ENCODE measurements at regions not wholly inside any gene's neighbourhood (a gene's known extent, or its start where the extent isn't known, plus 50 kb on each side); places are given as distances from the start of the nearest gene placed in this dataset.

DNA sequence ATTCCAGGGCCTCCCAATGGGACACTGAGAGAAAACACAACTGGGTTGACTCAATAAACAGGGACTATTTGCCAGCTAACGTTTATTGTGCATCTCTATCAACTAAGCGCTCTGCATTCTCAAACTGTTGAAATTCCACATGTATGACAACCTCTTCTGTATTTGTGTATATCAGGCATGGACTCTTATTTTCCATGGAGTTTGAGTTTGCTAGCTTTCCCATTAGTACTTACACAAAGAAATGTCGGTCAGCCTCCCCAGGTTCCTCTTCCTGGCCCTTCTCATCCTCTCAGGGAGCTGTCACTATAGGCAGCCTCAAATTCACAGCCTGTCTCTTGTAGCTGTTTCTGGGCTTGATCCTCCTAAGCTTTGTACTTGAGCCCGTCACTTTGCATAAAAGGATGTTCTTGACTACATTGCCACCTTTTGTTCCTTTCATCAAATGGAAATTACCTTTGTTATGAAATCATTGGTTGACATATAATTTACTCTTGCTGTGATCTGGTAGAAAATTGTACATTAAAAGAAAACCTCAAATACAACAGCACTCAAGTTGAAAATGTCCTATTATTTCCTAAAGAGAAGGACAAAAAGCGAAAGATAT is 60.0 kb upstream of the NTPCR start:
- Histone ChIP-seq H3K9me2 (ENCODE audit: insufficient read depth) (no peaks in the 10 kb centered on the region), H3K4me3 (replicated peaks in 1 of 2; ENCODE audit: low read depth in 1 of 2, low read length in 2 of 2) (no peak overlapping the region), H3K9ac (ENCODE audit: low read length) (no peak overlapping the region), H4K20me1 (ENCODE audit: insufficient read depth) (no peaks in the 10 kb centered on the region), H3K4me2 (ENCODE audit: low read length) (no peak overlapping the region), H3K27ac (ENCODE audit: low read depth, low read length) (no peak overlapping the region), H3K27me3 (ENCODE audit: insufficient read depth, low read length) (no peaks in the 10 kb centered on the region), H3K79me2 (ENCODE audit: insufficient read depth, low read length) (no peaks in the 10 kb centered on the region), H3K36me3 (ENCODE audit: control insufficient read depth in 1 of 2, insufficient read depth in 2 of 2, low read length in 2 of 2) (no peaks in the 10 kb centered on the region), H3K4me1 (ENCODE audit: control insufficient read depth in 1 of 2, insufficient read depth in 2 of 2, low read length in 2 of 2) (no peaks in the 10 kb centered on the region), H3K9me3 (ENCODE audit: control insufficient read depth in 1 of 2, insufficient read depth in 1 of 2, low read depth in 1 of 2, low read length in 2 of 2) (no peaks in the 10 kb centered on the region), H2AFZ (ENCODE audit: low read depth, low read length, poor library complexity, severe bottlenecking) (no peak overlapping the region)
- RAD21 ChIA-PET (ENCODE audit: low non-redundant PET in 1 of 2, low total read pairs in 2 of 2, uncharacterized antibody in 2 of 2, unreplicated experiment in 2 of 2), result no interaction called here
- CTCF ChIA-PET, result no interaction called here
- POLR2A ChIA-PET, result no interaction called here
- no peak for DNase-seq (ENCODE audit: low read depth, low spot score)
- no peak for ATAC-seq
- no TSS peak for BruUV-seq (replicated peaks)
- intact Hi-C loops (cut with micrococcal nuclease), result no loop called here
- TF ChIP-seq EZH2phosphoT487 (IDR thresholded peaks at IDR 0.05; ENCODE audit: borderline replicate concordance) (no peak), RAD21 (IDR thresholded peaks at IDR 0.05; ENCODE audit: low read depth) (no peak), YY1 (IDR thresholded peaks at IDR 0.05; ENCODE audit: extremely low read depth, insufficient replicate concordance, low read depth, low read length) (no peak), CBX3 (IDR thresholded peaks at IDR 0.05; ENCODE audit: low read depth) (no peak), SRF (IDR thresholded peaks at IDR 0.05; ENCODE audit: low read depth) (no peak), CEBPB (IDR thresholded peaks at IDR 0.05; ENCODE audit: low read depth) (no peak), POLR2AphosphoS5 (IDR thresholded peaks at IDR 0.05; ENCODE audit: low read depth, low read length) (no peak), TCF7L2 (IDR thresholded peaks at IDR 0.05; ENCODE audit: borderline replicate concordance, extremely low read depth, insufficient read depth, insufficient read length) (no peak), ZNF274 (IDR thresholded peaks at IDR 0.05; ENCODE audit: low read depth, low read length) (no peak), FOSL1 (IDR thresholded peaks at IDR 0.05; ENCODE audit: low read depth) (no peak), ELF1 (IDR thresholded peaks at IDR 0.05; ENCODE audit: borderline replicate concordance, low read depth) (no peak)
- TF ChIP-seq, protein P1, sequence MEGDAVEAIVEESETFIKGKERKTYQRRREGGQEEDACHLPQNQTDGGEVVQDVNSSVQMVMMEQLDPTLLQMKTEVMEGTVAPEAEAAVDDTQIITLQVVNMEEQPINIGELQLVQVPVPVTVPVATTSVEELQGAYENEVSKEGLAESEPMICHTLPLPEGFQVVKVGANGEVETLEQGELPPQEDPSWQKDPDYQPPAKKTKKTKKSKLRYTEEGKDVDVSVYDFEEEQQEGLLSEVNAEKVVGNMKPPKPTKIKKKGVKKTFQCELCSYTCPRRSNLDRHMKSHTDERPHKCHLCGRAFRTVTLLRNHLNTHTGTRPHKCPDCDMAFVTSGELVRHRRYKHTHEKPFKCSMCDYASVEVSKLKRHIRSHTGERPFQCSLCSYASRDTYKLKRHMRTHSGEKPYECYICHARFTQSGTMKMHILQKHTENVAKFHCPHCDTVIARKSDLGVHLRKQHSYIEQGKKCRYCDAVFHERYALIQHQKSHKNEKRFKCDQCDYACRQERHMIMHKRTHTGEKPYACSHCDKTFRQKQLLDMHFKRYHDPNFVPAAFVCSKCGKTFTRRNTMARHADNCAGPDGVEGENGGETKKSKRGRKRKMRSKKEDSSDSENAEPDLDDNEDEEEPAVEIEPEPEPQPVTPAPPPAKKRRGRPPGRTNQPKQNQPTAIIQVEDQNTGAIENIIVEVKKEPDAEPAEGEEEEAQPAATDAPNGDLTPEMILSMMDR (IDR thresholded peaks at IDR 0.05 in 2 of 3, conservative IDR thresholded peaks at IDR 0.05 in 1 of 3; ENCODE audit: borderline replicate concordance in 1 of 3, insufficient read depth in 1 of 3, low read depth in 2 of 3, low read length in 2 of 3), result no peak

Measured in HCT116 (cell line).